ENCODE measurements at regions not wholly inside any gene's neighbourhood (a gene's known extent, or its start where the extent isn't known, plus 50 kb on each side); places are given as distances from the start of the nearest gene placed in this dataset.

DNA sequence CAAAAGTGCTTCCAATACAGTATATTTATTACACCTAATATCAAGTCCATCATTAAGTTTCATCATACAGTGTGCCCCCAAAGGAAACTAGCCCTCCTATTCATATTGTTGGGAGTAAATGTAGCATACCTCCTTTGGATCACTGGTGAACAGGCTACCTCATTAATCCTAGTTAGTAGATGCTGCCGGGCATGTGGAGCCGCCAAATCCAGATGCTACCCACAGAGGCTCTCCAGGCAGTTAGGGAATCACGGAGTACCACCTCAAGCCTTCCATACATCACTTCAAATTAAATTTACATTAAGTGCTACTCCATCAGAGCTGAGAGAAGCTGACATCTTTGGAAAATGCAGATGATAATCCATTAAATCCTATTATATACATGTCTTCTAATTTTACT, 121.7 kb upstream of the FOXD3 start:
- H2AFZ ChIP-seq (ENCODE audit: low read length) = no peak overlapping the region
- H2BK12ac ChIP-seq (ENCODE audit: low read length) = no peak overlapping the region
- peaks cover 0 to 27% (median 0%) of the 10 kb centered on the region in 3 experiments for H3K27me3 ChIP-seq (ENCODE audit: control insufficient read depth in 3 of 3, insufficient read depth in 3 of 3, low read depth in 1 of 3, low read length in 3 of 3)
- H3K4me2 ChIP-seq (ENCODE audit: insufficient read depth, low read length, poor library complexity, severe bottlenecking) = no peak overlapping the region
- H2AK5ac ChIP-seq (ENCODE audit: low read depth, low read length) = no peak overlapping the region
- no peak overlapping the region for H4K91ac ChIP-seq (ENCODE audit: low read depth, low read length, poor library complexity)
- H2BK5ac ChIP-seq (ENCODE audit: low read length) = no peak overlapping the region
- no peak overlapping the region for H3K18ac ChIP-seq (ENCODE audit: low read length)
- no peak overlapping the region for H3K14ac ChIP-seq (ENCODE audit: low read length)
- WGBS, 2 donors (ENCODE audit: extremely low coverage in 2 of 2, insufficient read length in 2 of 2, insufficient replicate concordance in 1 of 2) = no CpG with 5 or more reads among the region's 3 CpGs
- H3K27ac ChIP-seq (replicated peaks; ENCODE audit: low read length) = no peak overlapping the region
- H3K36me3 ChIP-seq (replicated peaks in 1 of 2; ENCODE audit: control insufficient read depth in 2 of 2, insufficient read depth in 2 of 2, low read length in 2 of 2) = no peaks in the 10 kb centered on the region
- H3K9me3 ChIP-seq (replicated peaks in 1 of 2; ENCODE audit: control insufficient read depth in 2 of 2, insufficient read depth in 1 of 2, low read depth in 1 of 2, low read length in 2 of 2) = peaks cover 0 to 2% of the 10 kb centered on the region in 2 donors
- no peak overlapping the region for H2BK15ac ChIP-seq (ENCODE audit: low read length)
- no peak overlapping the region for H2BK120ac ChIP-seq (ENCODE audit: low read depth, low read length)
- no peak overlapping the region for H3K4me3 ChIP-seq (ENCODE audit: low read length in 2 of 2)
- no peak overlapping the region for H3K4ac ChIP-seq (ENCODE audit: low read length)
- H3K23ac ChIP-seq (ENCODE audit: low read depth, low read length, poor library complexity) = no peak overlapping the region
- H3K9ac ChIP-seq (ENCODE audit: low read depth, low read length, poor library complexity) = no peak overlapping the region
- no peaks in the 10 kb centered on the region for H3K79me1 ChIP-seq (ENCODE audit: low read depth, low read length)
- H4K8ac ChIP-seq (ENCODE audit: low read depth, low read length) = no peak overlapping the region
- DNase-seq (ENCODE audit: low spot score) = no peak
- H3K4me1 ChIP-seq (ENCODE audit: control insufficient read depth in 2 of 2, insufficient read depth in 1 of 2, low read depth in 1 of 2, low read length in 2 of 2) = peaks cover 0 to 13% of the 10 kb centered on the region in 2 donors

DNA sequence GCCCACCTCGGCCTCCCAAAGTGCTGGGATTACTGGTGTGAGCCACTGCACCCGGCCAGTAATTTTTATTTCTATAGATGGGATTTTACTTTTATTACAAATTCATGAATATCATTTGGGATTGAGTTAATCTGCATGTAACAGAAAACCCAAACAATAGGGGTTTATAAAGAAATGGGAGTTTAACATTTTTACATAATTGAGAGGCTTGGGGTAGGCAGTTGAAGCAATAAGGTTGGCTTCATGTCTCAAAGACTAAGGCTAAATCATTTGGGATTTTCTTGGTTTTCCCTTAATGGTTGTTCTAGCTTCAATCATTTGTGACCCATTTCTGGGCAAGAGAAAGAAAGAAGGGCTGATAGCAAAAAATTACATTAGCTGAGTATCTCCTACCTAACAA, 118.7 kb upstream of the FOXD3 start:
- no CpG with 5 or more reads among the region's 2 CpGs for WGBS, 2 donors (ENCODE audit: extremely low coverage in 2 of 2, insufficient read length in 2 of 2, insufficient replicate concordance in 1 of 2)
- no peak overlapping the region for H2BK5ac ChIP-seq (ENCODE audit: low read length)
- H3K4me3 ChIP-seq (ENCODE audit: low read length in 2 of 2) = no peak overlapping the region
- H3K4me1 ChIP-seq (ENCODE audit: control insufficient read depth in 2 of 2, insufficient read depth in 1 of 2, low read depth in 1 of 2, low read length in 2 of 2) = peaks cover 0 to 7% of the 10 kb centered on the region in 2 donors
- no peak overlapping the region for H4K91ac ChIP-seq (ENCODE audit: low read depth, low read length, poor library complexity)
- H2AK5ac ChIP-seq (ENCODE audit: low read depth, low read length) = no peak overlapping the region
- H3K23ac ChIP-seq (ENCODE audit: low read depth, low read length, poor library complexity) = no peak overlapping the region
- no peaks in the 10 kb centered on the region for H3K79me1 ChIP-seq (ENCODE audit: low read depth, low read length)
- DNase-seq (ENCODE audit: low spot score) = no peak
- no peaks in the 10 kb centered on the region for H3K36me3 ChIP-seq (replicated peaks in 1 of 2; ENCODE audit: control insufficient read depth in 2 of 2, insufficient read depth in 2 of 2, low read length in 2 of 2)
- no peak overlapping the region for H2BK15ac ChIP-seq (ENCODE audit: low read length)
- H2BK120ac ChIP-seq (ENCODE audit: low read depth, low read length) = no peak overlapping the region
- H3K9ac ChIP-seq (ENCODE audit: low read depth, low read length, poor library complexity) = no peak overlapping the region
- H3K14ac ChIP-seq (ENCODE audit: low read length) = no peak overlapping the region
- no peak overlapping the region for H3K18ac ChIP-seq (ENCODE audit: low read length)
- no peak overlapping the region for H3K27ac ChIP-seq (replicated peaks; ENCODE audit: low read length)
- peaks cover 0 to 21% (median 0%) of the 10 kb centered on the region in 3 experiments for H3K27me3 ChIP-seq (ENCODE audit: control insufficient read depth in 3 of 3, insufficient read depth in 3 of 3, low read depth in 1 of 3, low read length in 3 of 3)
- no peak overlapping the region for H2BK12ac ChIP-seq (ENCODE audit: low read length)
- H3K9me3 ChIP-seq (replicated peaks in 1 of 2; ENCODE audit: control insufficient read depth in 2 of 2, insufficient read depth in 1 of 2, low read depth in 1 of 2, low read length in 2 of 2) = no peaks in the 10 kb centered on the region
- no peak overlapping the region for H3K4ac ChIP-seq (ENCODE audit: low read length)
- no peak overlapping the region for H2AFZ ChIP-seq (ENCODE audit: low read length)
- no peak overlapping the region for H4K8ac ChIP-seq (ENCODE audit: low read depth, low read length)
- no peak overlapping the region for H3K4me2 ChIP-seq (ENCODE audit: insufficient read depth, low read length, poor library complexity, severe bottlenecking)

DNA sequence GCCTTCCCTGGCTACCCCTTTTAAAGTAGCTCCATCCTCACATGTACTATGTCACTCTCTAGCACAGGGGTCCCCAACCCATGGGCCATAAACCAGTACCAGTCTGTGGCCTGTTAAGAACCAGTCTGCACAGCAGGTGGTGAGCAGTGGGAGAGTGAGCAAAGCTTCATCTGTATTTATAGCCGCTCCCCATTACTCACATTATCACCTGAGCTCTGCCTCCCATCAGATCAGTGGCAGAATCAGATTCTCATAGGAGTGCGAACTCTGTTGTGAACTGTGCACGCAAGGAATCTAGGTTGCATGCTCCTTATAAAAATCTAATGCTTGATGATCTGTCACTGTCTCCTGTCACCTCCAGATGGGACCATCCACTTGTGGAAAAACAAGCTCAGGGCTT, 116.6 kb upstream of the FOXD3 start:
- no peak overlapping the region for H2BK12ac ChIP-seq (ENCODE audit: low read length)
- no CpG with 5 or more reads among the region's 3 CpGs for WGBS, 2 donors (ENCODE audit: extremely low coverage in 2 of 2, insufficient read length in 2 of 2, insufficient replicate concordance in 1 of 2)
- no peak overlapping the region for H3K4ac ChIP-seq (ENCODE audit: low read length)
- H3K4me2 ChIP-seq (ENCODE audit: insufficient read depth, low read length, poor library complexity, severe bottlenecking) = no peak overlapping the region
- no peak overlapping the region for H2AK5ac ChIP-seq (ENCODE audit: low read depth, low read length)
- no peaks in the 10 kb centered on the region for H3K4me1 ChIP-seq (ENCODE audit: control insufficient read depth in 2 of 2, insufficient read depth in 1 of 2, low read depth in 1 of 2, low read length in 2 of 2)
- no peak overlapping the region for H3K18ac ChIP-seq (ENCODE audit: low read length)
- H2BK5ac ChIP-seq (ENCODE audit: low read length) = no peak overlapping the region
- no peaks in the 10 kb centered on the region for H3K9me3 ChIP-seq (replicated peaks in 1 of 2; ENCODE audit: control insufficient read depth in 2 of 2, insufficient read depth in 1 of 2, low read depth in 1 of 2, low read length in 2 of 2)
- H3K27me3 ChIP-seq (ENCODE audit: control insufficient read depth in 3 of 3, insufficient read depth in 3 of 3, low read depth in 1 of 3, low read length in 3 of 3) = peaks cover 0 to 2% (median 0%) of the 10 kb centered on the region in 3 experiments
- H4K91ac ChIP-seq (ENCODE audit: low read depth, low read length, poor library complexity) = no peak overlapping the region
- DNase-seq (ENCODE audit: low spot score) = no peak
- H3K79me1 ChIP-seq (ENCODE audit: low read depth, low read length) = no peaks in the 10 kb centered on the region
- no peaks in the 10 kb centered on the region for H3K36me3 ChIP-seq (replicated peaks in 1 of 2; ENCODE audit: control insufficient read depth in 2 of 2, insufficient read depth in 2 of 2, low read length in 2 of 2)
- no peak overlapping the region for H3K14ac ChIP-seq (ENCODE audit: low read length)
- no peak overlapping the region for H2BK15ac ChIP-seq (ENCODE audit: low read length)
- no peak overlapping the region for H4K8ac ChIP-seq (ENCODE audit: low read depth, low read length)
- H2BK120ac ChIP-seq (ENCODE audit: low read depth, low read length) = no peak overlapping the region
- H2AFZ ChIP-seq (ENCODE audit: low read length) = no peak overlapping the region
- no peak overlapping the region for H3K9ac ChIP-seq (ENCODE audit: low read depth, low read length, poor library complexity)
- no peak overlapping the region for H3K27ac ChIP-seq (replicated peaks; ENCODE audit: low read length)
- no peak overlapping the region for H3K4me3 ChIP-seq (ENCODE audit: low read length in 2 of 2)
- no peak overlapping the region for H3K23ac ChIP-seq (ENCODE audit: low read depth, low read length, poor library complexity)

DNA sequence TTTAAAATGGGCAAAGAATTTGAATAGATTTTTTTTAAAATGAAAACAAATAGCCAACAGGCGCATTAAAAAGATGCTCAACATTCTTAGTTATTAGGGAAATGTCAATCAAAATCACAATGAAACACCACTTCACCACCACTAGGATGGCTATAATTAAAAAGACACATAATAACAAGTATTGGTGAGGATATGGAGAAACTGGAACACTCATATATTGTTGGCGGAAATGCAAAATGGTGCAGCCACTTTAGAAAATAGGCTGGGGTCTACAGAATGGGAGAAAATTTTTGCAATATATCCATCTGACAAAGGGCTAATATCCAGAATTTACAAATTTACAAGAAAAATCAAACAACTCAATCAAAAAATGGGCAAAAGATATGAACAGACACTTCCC, 107.8 kb upstream of the FOXD3 start:
- no peak overlapping the region for H2BK12ac ChIP-seq (ENCODE audit: low read length)
- H3K4me1 ChIP-seq (ENCODE audit: control insufficient read depth in 2 of 2, insufficient read depth in 1 of 2, low read depth in 1 of 2, low read length in 2 of 2) = no peaks in the 10 kb centered on the region
- H3K36me3 ChIP-seq (replicated peaks in 1 of 2; ENCODE audit: control insufficient read depth in 2 of 2, insufficient read depth in 2 of 2, low read length in 2 of 2) = no peaks in the 10 kb centered on the region
- no peak overlapping the region for H2BK5ac ChIP-seq (ENCODE audit: low read length)
- H2BK15ac ChIP-seq (ENCODE audit: low read length) = no peak overlapping the region
- no peak overlapping the region for H3K27ac ChIP-seq (replicated peaks; ENCODE audit: low read length)
- DNase-seq (ENCODE audit: low spot score) = no peak
- H3K14ac ChIP-seq (ENCODE audit: low read length) = no peak overlapping the region
- H3K4me2 ChIP-seq (ENCODE audit: insufficient read depth, low read length, poor library complexity, severe bottlenecking) = no peak overlapping the region
- H2AK5ac ChIP-seq (ENCODE audit: low read depth, low read length) = no peak overlapping the region
- no peak overlapping the region for H2BK120ac ChIP-seq (ENCODE audit: low read depth, low read length)
- no peak overlapping the region for H2AFZ ChIP-seq (ENCODE audit: low read length)
- no peak overlapping the region for H3K23ac ChIP-seq (ENCODE audit: low read depth, low read length, poor library complexity)
- H3K9me3 ChIP-seq (replicated peaks in 1 of 2; ENCODE audit: control insufficient read depth in 2 of 2, insufficient read depth in 1 of 2, low read depth in 1 of 2, low read length in 2 of 2) = no peaks in the 10 kb centered on the region
- H4K91ac ChIP-seq (ENCODE audit: low read depth, low read length, poor library complexity) = no peak overlapping the region
- no peak overlapping the region for H3K18ac ChIP-seq (ENCODE audit: low read length)
- H3K4me3 ChIP-seq (ENCODE audit: low read length in 2 of 2) = no peak overlapping the region
- H3K79me1 ChIP-seq (ENCODE audit: low read depth, low read length) = no peaks in the 10 kb centered on the region
- no peak overlapping the region for H3K9ac ChIP-seq (ENCODE audit: low read depth, low read length, poor library complexity)
- no CpG with 5 or more reads among the region's 2 CpGs for WGBS, 2 donors (ENCODE audit: extremely low coverage in 2 of 2, insufficient read length in 2 of 2, insufficient replicate concordance in 1 of 2)
- H3K27me3 ChIP-seq (ENCODE audit: control insufficient read depth in 3 of 3, insufficient read depth in 3 of 3, low read depth in 1 of 3, low read length in 3 of 3) = no peaks in the 10 kb centered on the region
- no peak overlapping the region for H3K4ac ChIP-seq (ENCODE audit: low read length)
- no peak overlapping the region for H4K8ac ChIP-seq (ENCODE audit: low read depth, low read length)

Data from neuronal stem cell (in vitro differentiated cells).